Thoracic aorta (tissue), 2 donors: ENCODE measurements at regions not wholly inside any gene's neighbourhood (a gene's known extent, or its start where the extent isn't known, plus 50 kb on each side); places are given as distances from the start of the nearest gene placed in this dataset.

Experiments
- ATAC-seq: fragments of 150-250 bp; one replicate; pipeline ENCODE4 v1.8.0; 2017; ENCODE audit warnings: low read depth; ENCODE audit not compliant: insufficient number of reproducible peaks, low FRiP score
- DNase-seq: peaks from one replicate; pipeline ENCODE4 v3.0.0-alpha.2; 2020; ENCODE audit warnings: low spot score
- H3K27ac ChIP-seq, 2 donors: fragments of 200-600 bp; sonication (generic); 1 replicate in 1 of 2; 2 replicates in 1 of 2; pipeline ENCODE4 v1.5.1; 2016; ENCODE audit warnings: mild to moderate bottlenecking in 2 of 2, moderate library complexity in 2 of 2
- H3K27me3 ChIP-seq: fragments of 200-600 bp; sonication (generic); replicated peaks from 2 replicates; pipeline ENCODE4 v1.6.0; 2016; ENCODE audit warnings: mild to moderate bottlenecking; ENCODE audit not compliant: insufficient read depth
- H3K36me3 ChIP-seq: fragments of 200-600 bp; sonication (generic); one replicate; pipeline ENCODE4 v1.5.1; 2016
- H3K4me1 ChIP-seq, 2 donors: fragments of 200-600 bp; sonication (generic); 1 replicate in 1 of 2; 2 replicates in 1 of 2; pipeline versions ENCODE4 v1.5.1 to v1.6.0; 2016; ENCODE audit warnings: low read depth in 2 of 2, mild to moderate bottlenecking in 1 of 2; ENCODE audit not compliant: control insufficient read depth in 1 of 2
- H3K4me3 ChIP-seq: fragments of 200-600 bp; sonication (generic); 2 replicates; pipeline ENCODE4 v1.5.1; 2016; ENCODE audit warnings: mild to moderate bottlenecking
- H3K9me3 ChIP-seq: fragments of 200-600 bp; sonication (generic); 2 replicates; pipeline ENCODE4 v1.5.1; 2016
- CTCF ChIP-seq: fragments of 200-600 bp; sonication (generic); IDR thresholded peaks from one replicate; pipeline ENCODE4 v1.5.1; 2019; ENCODE audit warnings: antibody characterized with exemption

- TF ChIP-seq CTCF = no peak
- no peak for ATAC-seq
- no peak overlapping the region for H3K27ac ChIP-seq
Measured at GRCh38 chr21:38136201-38136600, 120.6 kb upstream of the KCNJ15 start.

GRCh38 chr21:38139380-38140168, 117.2 kb upstream of the KCNJ15 start:
- H3K4me3 ChIP-seq = no peak overlapping the region
- TF ChIP-seq CTCF = no peak
- no peak for ATAC-seq
- H3K27me3 ChIP-seq = no peaks in the 10 kb centered on the region
- H3K4me1 ChIP-seq = peaks cover 5 to 18% of the 10 kb centered on the region in 2 donors
- DNase-seq = no peak
- H3K36me3 ChIP-seq = no peaks in the 10 kb centered on the region
- H3K27ac ChIP-seq = no peak overlapping the region
- H3K9me3 ChIP-seq = no peaks in the 10 kb centered on the region

More at GRCh38 chr21:38136201-38136600, 120.6 kb upstream of the KCNJ15 start:
- Histone ChIP-seq H3K9me3 (no peaks in the 10 kb centered on the region), H3K36me3 (no peaks in the 10 kb centered on the region), H3K4me1 (peaks cover 5 to 18% of the 10 kb centered on the region in 2 donors), H3K4me3 (no peak overlapping the region), H3K27me3 (no peaks in the 10 kb centered on the region)
- no peak for DNase-seq

- no peaks in the 10 kb centered on the region for H3K9me3 ChIP-seq
Measured at GRCh38 chr21:38140207-38140903, 116.4 kb upstream of the KCNJ15 start.

GRCh38 chr21:38142224-38142623, 114.6 kb upstream of the KCNJ15 start:
- no peak for TF ChIP-seq CTCF
- ATAC-seq = no peak

More at GRCh38 chr21:38140207-38140903, 116.4 kb upstream of the KCNJ15 start:
- no peak for TF ChIP-seq CTCF
- ATAC-seq (no peak), DNase-seq (no peak)
- Histone ChIP-seq H3K27ac (no peak overlapping the region), H3K4me1 (peaks cover 5 to 18% of the 10 kb centered on the region in 2 donors), H3K27me3 (no peaks in the 10 kb centered on the region), H3K4me3 (no peak overlapping the region), H3K36me3 (no peaks in the 10 kb centered on the region)

GRCh38 chr21:38144193-38144592, 112.6 kb upstream of the KCNJ15 start:
- DNase-seq (no peak), ATAC-seq (no peak)
- Histone ChIP-seq H3K4me1 (peaks cover 0 to 10% of the 10 kb centered on the region in 2 donors), H3K27ac (no peak overlapping the region), H3K4me3 (no peak overlapping the region), H3K9me3 (no peaks in the 10 kb centered on the region), H3K27me3 (no peaks in the 10 kb centered on the region), H3K36me3 (no peaks in the 10 kb centered on the region)
- TF ChIP-seq CTCF = no peak

More at GRCh38 chr21:38142224-38142623, 114.6 kb upstream of the KCNJ15 start:
- Histone ChIP-seq H3K36me3 (no peaks in the 10 kb centered on the region), H3K27ac (no peak overlapping the region), H3K4me3 (no peak overlapping the region), H3K4me1 (peaks cover 0 to 10% of the 10 kb centered on the region in 2 donors), H3K9me3 (no peaks in the 10 kb centered on the region), H3K27me3 (no peaks in the 10 kb centered on the region)
- DNase-seq = no peak
